HUES64 (cell line): ENCODE measurements at regions not wholly inside any gene's neighbourhood (a gene's known extent, or its start where the extent isn't known, plus 50 kb on each side); places are given as distances from the start of the nearest gene placed in this dataset.

Experiments used
- H3K27ac ChIP-seq: 2 replicates; pipeline ENCODE4 v1.7.0; 2013; ENCODE audit warnings: low read depth, low read length, inconsistent platforms
- H3K27me3 ChIP-seq: 2 replicates; pipeline ENCODE4 v1.6.1; 2013; ENCODE audit warnings: mild to moderate bottlenecking, low read length; ENCODE audit not compliant: insufficient read depth
- H3K36me3 ChIP-seq: 2 replicates; pipeline ENCODE4 v1.6.1; 2013; ENCODE audit warnings: mild to moderate bottlenecking, low read length; ENCODE audit not compliant: insufficient read depth
- H3K4me1 ChIP-seq: 2 replicates; pipeline ENCODE4 v1.6.1; 2013; ENCODE audit warnings: mild to moderate bottlenecking, low read length, moderate library complexity; ENCODE audit not compliant: insufficient read depth
- H3K4me3 ChIP-seq: 2 replicates; pipeline ENCODE4 v1.5.1; 2013; ENCODE audit warnings: mild to moderate bottlenecking, low read length, moderate library complexity
- H3K9ac ChIP-seq: 2 replicates; pipeline ENCODE4 v1.6.1; 2013; ENCODE audit warnings: mild to moderate bottlenecking, low read depth, low read length
- H3K9me3 ChIP-seq: 2 replicates; pipeline ENCODE4 v1.6.1; 2013; ENCODE audit warnings: low read depth, low read length; ENCODE audit not compliant: insufficient read depth
- WGBS: fragments of 150-250, 120-280 bp; methylation state at CpG from one replicate; pipeline ENCODE4 v1.1.7; 2013; ENCODE audit warnings: missing lambda C conversion rate; 5-methylcytosine and 5-hydroxymethylcytosine counted together

DNA sequence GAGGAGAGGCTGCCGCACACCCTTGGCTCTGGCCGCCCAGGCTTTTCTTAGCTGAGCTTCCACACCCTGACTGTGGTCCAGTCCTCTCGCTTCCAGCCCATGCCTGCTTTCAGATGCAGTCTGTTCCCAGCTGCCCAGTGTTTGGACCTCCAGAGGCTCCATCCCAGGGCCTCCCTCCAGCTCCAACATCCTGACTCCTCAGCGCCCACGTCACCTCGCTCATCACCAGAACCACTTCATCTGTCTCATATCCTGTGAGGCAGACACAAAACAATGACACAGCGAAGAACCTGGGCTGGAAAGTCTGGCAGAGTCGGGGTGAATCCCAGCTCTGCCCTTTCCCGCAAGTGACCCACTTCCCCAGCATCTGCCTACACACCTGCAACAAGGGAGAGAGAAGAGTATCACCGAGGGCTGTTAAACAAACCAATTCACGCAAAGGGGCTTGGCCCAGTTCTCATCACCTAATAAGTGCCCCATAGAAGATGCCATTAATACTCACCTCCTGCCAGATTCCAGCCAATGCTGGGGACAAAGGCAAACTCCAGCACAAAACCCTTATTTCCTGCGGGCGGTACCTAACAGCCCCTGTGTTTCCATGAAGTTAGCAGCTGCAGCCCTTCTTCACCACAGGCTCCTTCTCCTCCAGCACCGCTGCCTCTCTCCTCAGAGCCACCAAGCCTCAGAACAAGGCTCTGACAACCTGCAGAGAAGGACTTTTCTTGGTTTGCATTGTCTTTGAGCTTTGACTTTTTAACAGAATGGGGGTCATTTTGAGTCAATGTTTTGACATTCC is 133.4 kb upstream of the CDH4 start:
- H3K36me3 ChIP-seq = no peaks in the 10 kb centered on the region
- H3K27me3 ChIP-seq = no peaks in the 10 kb centered on the region
- H3K4me3 ChIP-seq = no peak overlapping the region
- no peaks in the 10 kb centered on the region for H3K9me3 ChIP-seq
- H3K27ac ChIP-seq = no peak overlapping the region
- H3K9ac ChIP-seq = no peak overlapping the region
- WGBS = 91% methylated on average over 14 of the region's 14 CpGs
- H3K4me1 ChIP-seq = peaks cover 7% of the 10 kb centered on the region; the same call in 1 of the 2 replicates

- Histone ChIP-seq H3K4me3 (no peak overlapping the region), H3K27me3 (no peaks in the 10 kb centered on the region), H3K9ac (no peak overlapping the region), H3K27ac (no peak overlapping the region), H3K9me3 (no peaks in the 10 kb centered on the region), H3K4me1 (peaks cover 7% of the 10 kb centered on the region; the same call in 1 of the 2 replicates), H3K36me3 (no peaks in the 10 kb centered on the region)
- WGBS = 94% methylated on average over 10 of the region's 10 CpGs
These were observed 132.8 kb upstream of the CDH4 start for GRCh38 chr20:61119273-61119672.

DNA sequence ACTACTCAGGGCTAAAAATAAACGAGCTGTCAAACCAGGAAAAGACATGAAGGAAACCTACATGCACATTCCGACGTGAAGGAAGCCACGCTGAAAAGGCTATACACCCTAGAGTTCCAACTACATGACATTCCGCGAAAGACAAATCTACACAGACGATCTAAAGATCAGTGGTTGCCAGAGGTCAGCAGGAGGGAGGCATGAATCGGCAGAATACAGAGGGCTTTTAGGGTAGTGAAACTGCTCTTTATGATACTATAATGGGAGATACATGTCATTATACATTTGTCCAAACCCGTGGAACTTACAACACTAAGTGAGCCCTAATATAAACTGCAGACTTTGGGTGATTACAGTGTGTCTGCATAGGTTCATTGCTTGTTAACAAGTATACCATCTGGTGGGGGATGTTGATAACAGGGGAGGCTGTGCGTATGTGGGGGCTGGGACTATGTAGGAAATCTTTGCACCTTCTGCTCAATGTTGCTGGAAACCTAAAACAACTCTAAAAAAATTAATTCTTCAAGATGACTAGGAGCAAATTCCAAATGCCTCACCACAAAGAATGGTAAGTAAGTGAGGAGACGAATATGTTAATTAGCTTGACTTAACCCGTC is 132.2 kb upstream of the CDH4 start:
- peaks cover 7% of the 10 kb centered on the region; the same call in 1 of the 2 replicates for H3K4me1 ChIP-seq
- H3K27ac ChIP-seq = no peak overlapping the region
- H3K9me3 ChIP-seq = no peaks in the 10 kb centered on the region
- 92% methylated on average over 11 of the region's 12 CpGs for WGBS
- no peaks in the 10 kb centered on the region for H3K27me3 ChIP-seq
- no peak overlapping the region for H3K9ac ChIP-seq
- H3K4me3 ChIP-seq = no peak overlapping the region
- no peaks in the 10 kb centered on the region for H3K36me3 ChIP-seq

- Histone ChIP-seq H3K9me3 (no peaks in the 10 kb centered on the region), H3K4me3 (no peak overlapping the region), H3K27ac (no peak overlapping the region), H3K36me3 (no peaks in the 10 kb centered on the region), H3K4me1 (peaks cover 7% of the 10 kb centered on the region; the same call in 1 of the 2 replicates), H3K9ac (no peak overlapping the region), H3K27me3 (no peaks in the 10 kb centered on the region)
- 54% methylated on average over 17 of the region's 17 CpGs for WGBS
These were observed 131.2 kb upstream of the CDH4 start for GRCh38 chr20:61120595-61121515.

GRCh38 chr20:61121661-61122060 is 130.4 kb upstream of the CDH4 start:
- H3K27ac ChIP-seq = no peak overlapping the region
- WGBS = 85% methylated on average over 8 of the region's 8 CpGs
- no peak overlapping the region for H3K9ac ChIP-seq
- H3K36me3 ChIP-seq = no peaks in the 10 kb centered on the region
- H3K4me3 ChIP-seq = no peak overlapping the region
- no peaks in the 10 kb centered on the region for H3K27me3 ChIP-seq
- H3K4me1 ChIP-seq = peaks cover 7% of the 10 kb centered on the region; the same call in 1 of the 2 replicates
- H3K9me3 ChIP-seq = no peaks in the 10 kb centered on the region

DNA sequence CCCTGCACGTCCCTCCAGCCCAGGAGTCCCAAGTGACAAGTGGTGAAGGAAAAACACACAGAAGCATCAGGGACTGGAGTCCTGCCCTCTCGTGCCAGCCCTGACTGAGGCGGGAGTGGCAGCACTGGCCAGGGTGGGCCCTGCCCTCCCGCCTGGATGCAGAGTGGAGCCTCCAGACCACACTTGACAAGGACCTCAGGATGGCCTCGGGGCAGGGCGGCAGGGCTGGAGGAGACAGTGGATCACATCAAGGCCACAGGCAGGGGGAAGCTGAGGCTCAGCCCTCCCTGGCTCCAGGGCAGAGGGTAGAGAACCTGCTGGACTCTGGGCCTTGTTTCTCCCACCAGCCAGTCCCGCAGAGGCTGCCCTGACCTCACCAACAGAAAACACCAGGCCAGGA is 128.8 kb upstream of the CDH4 start:
- Histone ChIP-seq H3K9ac (no peak overlapping the region), H3K4me1 (peaks cover 7% of the 10 kb centered on the region; the same call in 1 of the 2 replicates), H3K27me3 (no peaks in the 10 kb centered on the region), H3K36me3 (no peaks in the 10 kb centered on the region), H3K27ac (no peak overlapping the region), H3K9me3 (no peaks in the 10 kb centered on the region), H3K4me3 (no peak overlapping the region)
- 95% methylated on average over 7 of the region's 7 CpGs for WGBS

- no peak overlapping the region for H3K9ac ChIP-seq
- H3K27me3 ChIP-seq = no peaks in the 10 kb centered on the region
- H3K4me1 ChIP-seq = peaks cover 7% of the 10 kb centered on the region; the same call in 1 of the 2 replicates
- H3K27ac ChIP-seq = no peak overlapping the region
- no peaks in the 10 kb centered on the region for H3K9me3 ChIP-seq
- H3K36me3 ChIP-seq = no peaks in the 10 kb centered on the region
- 91% methylated on average over 16 of the region's 16 CpGs for WGBS
- no peak overlapping the region for H3K4me3 ChIP-seq
These were observed 128.2 kb upstream of the CDH4 start for GRCh38 chr20:61123751-61124368.

- peaks cover 4% of the 10 kb centered on the region; the same call in 1 of the 2 replicates for H3K4me1 ChIP-seq
- H3K9ac ChIP-seq = no peak overlapping the region
- no peaks in the 10 kb centered on the region for H3K27me3 ChIP-seq
- H3K36me3 ChIP-seq = no peaks in the 10 kb centered on the region
- 93% methylated on average over 9 of the region's 9 CpGs for WGBS
- H3K9me3 ChIP-seq = no peaks in the 10 kb centered on the region
- H3K4me3 ChIP-seq = no peak overlapping the region
- H3K27ac ChIP-seq = no peak overlapping the region
These were observed 127.0 kb upstream of the CDH4 start for GRCh38 chr20:61125076-61125475.

- 94% methylated on average over 13 of the region's 14 CpGs for WGBS
These were observed 126.4 kb upstream of the CDH4 start for GRCh38 chr20:61125546-61126180.

GRCh38 chr20:61126369-61127195 is 125.5 kb upstream of the CDH4 start:
- no peak overlapping the region for H3K4me3 ChIP-seq
- H3K27me3 ChIP-seq = no peaks in the 10 kb centered on the region
- 93% methylated on average over 20 of the region's 21 CpGs for WGBS
- no peaks in the 10 kb centered on the region for H3K9me3 ChIP-seq
- H3K36me3 ChIP-seq = no peaks in the 10 kb centered on the region
- no peak overlapping the region for H3K27ac ChIP-seq
- H3K4me1 ChIP-seq = no peaks in the 10 kb centered on the region
- H3K9ac ChIP-seq = no peak overlapping the region

More at GRCh38 chr20:61125546-61126180, 126.4 kb upstream of the CDH4 start:
- Histone ChIP-seq H3K4me1 (no peaks in the 10 kb centered on the region; the same call in 1 of the 2 replicates), H3K9ac (no peak overlapping the region), H3K4me3 (no peak overlapping the region), H3K9me3 (no peaks in the 10 kb centered on the region), H3K27me3 (no peaks in the 10 kb centered on the region), H3K27ac (no peak overlapping the region), H3K36me3 (no peaks in the 10 kb centered on the region)
